ENCODE measurements at regions not wholly inside any gene's neighbourhood (a gene's known extent, or its start where the extent isn't known, plus 50 kb on each side); places are given as distances from the start of the nearest gene placed in this dataset.

- no peak for DNase-seq (ENCODE audit: low spot score)
- ChIA-PET CTCF (no interaction called here), POLR2A (ENCODE audit: low non-redundant PET) (no interaction called here)
- H3K27ac ChIP-seq: no peak overlapping the region
- TF ChIP-seq, protein P1, sequence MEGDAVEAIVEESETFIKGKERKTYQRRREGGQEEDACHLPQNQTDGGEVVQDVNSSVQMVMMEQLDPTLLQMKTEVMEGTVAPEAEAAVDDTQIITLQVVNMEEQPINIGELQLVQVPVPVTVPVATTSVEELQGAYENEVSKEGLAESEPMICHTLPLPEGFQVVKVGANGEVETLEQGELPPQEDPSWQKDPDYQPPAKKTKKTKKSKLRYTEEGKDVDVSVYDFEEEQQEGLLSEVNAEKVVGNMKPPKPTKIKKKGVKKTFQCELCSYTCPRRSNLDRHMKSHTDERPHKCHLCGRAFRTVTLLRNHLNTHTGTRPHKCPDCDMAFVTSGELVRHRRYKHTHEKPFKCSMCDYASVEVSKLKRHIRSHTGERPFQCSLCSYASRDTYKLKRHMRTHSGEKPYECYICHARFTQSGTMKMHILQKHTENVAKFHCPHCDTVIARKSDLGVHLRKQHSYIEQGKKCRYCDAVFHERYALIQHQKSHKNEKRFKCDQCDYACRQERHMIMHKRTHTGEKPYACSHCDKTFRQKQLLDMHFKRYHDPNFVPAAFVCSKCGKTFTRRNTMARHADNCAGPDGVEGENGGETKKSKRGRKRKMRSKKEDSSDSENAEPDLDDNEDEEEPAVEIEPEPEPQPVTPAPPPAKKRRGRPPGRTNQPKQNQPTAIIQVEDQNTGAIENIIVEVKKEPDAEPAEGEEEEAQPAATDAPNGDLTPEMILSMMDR (conservative IDR thresholded peaks at IDR 0.05; ENCODE audit: low read depth): no peak
These were observed 1486.6 kb downstream of the AACS start for GRCh38 chr12:126551869-126552268.

DNA sequence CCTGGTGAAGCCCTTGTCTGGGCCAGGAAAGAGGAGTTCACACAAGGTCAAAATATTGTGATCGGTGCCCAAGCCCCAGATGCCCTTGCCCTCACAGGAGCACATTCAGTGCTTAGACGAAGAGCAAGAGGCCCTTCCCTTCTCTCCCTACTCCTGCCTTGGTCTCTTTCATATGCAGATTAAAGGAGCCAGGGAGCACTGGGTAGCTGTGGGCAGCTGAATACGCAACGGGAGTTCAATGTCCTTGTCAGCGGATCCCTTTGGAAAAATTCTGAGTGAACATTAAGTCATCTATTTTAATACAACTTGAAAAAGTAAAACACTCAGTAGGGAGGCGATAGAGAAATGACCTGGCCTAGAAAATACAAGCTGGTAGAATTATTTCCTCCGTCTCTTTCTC is 1489.4 kb downstream of the AACS start:
- TF ChIP-seq, protein P1 (conservative IDR thresholded peaks at IDR 0.05; ENCODE audit: low read depth): no peak
- POLR2A ChIA-PET (ENCODE audit: low non-redundant PET): no interaction called here

GRCh38 chr12:126557659-126558058 is 1492.4 kb downstream of the AACS start:
- no peak for DNase-seq (ENCODE audit: low spot score)
- TF ChIP-seq, protein P1 (conservative IDR thresholded peaks at IDR 0.05; ENCODE audit: low read depth): no peak
- H3K27ac ChIP-seq: no peak overlapping the region
- ChIA-PET POLR2A (ENCODE audit: low non-redundant PET) (no interaction called here), CTCF (no interaction called here)

More for the DNA sequence above, 1489.4 kb downstream of the AACS start:
- no peak overlapping the region for H3K27ac ChIP-seq
- DNase-seq (ENCODE audit: low spot score): no peak
- CTCF ChIA-PET: no interaction called here

GRCh38 chr12:126558219-126558618 is 1493.0 kb downstream of the AACS start:
- DNase-seq (ENCODE audit: low spot score): no peak

GRCh38 chr12:126558810-126559209 is 1493.6 kb downstream of the AACS start:
- ChIA-PET POLR2A (ENCODE audit: low non-redundant PET) (no interaction called here), CTCF (interaction anchor here (0.5 kb wide), 1 partner anchor 1148 kb away, joined by 4 read pairs; no protein-coding TSS in a partner anchor)
- DNase-seq (ENCODE audit: low spot score): no peak
- no peak overlapping the region for H3K27ac ChIP-seq
- TF ChIP-seq, protein P1 (conservative IDR thresholded peaks at IDR 0.05; ENCODE audit: low read depth): no peak

More at GRCh38 chr12:126558219-126558618, 1493.0 kb downstream of the AACS start:
- ChIA-PET CTCF (interaction anchor here (0.5 kb wide), 1 partner anchor 1148 kb away, joined by 4 read pairs; no protein-coding TSS in a partner anchor), POLR2A (ENCODE audit: low non-redundant PET) (no interaction called here)
- no peak overlapping the region for H3K27ac ChIP-seq
- TF ChIP-seq, protein P1 (conservative IDR thresholded peaks at IDR 0.05; ENCODE audit: low read depth): no peak

DNA sequence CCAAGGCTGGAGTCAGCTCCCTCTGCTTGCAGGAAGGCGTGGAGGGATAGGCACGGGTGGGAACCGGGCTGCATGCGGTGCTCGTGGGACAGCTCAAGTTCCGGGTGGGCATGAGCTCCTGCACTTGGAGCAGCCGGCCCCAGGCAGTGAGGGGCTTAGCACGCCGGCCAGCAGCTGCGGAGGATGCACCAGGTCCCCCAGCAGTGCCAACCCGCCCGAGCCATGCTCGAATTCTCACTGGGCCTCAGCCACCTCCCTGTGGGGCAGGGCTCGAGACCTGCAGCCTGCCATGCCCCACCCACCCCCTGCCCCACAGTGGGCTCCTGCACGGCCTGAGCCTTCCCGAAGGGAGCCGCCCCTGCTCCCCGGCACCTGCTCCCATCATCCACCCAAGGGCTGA is 1501.8 kb downstream of the AACS start:
- ChIA-PET CTCF (no interaction called here), POLR2A (ENCODE audit: low non-redundant PET) (no interaction called here)
- H3K27ac ChIP-seq: no peak overlapping the region
- TF ChIP-seq, protein P1 (conservative IDR thresholded peaks at IDR 0.05; ENCODE audit: low read depth): no peak
- no peak for DNase-seq (ENCODE audit: low spot score)

DNA sequence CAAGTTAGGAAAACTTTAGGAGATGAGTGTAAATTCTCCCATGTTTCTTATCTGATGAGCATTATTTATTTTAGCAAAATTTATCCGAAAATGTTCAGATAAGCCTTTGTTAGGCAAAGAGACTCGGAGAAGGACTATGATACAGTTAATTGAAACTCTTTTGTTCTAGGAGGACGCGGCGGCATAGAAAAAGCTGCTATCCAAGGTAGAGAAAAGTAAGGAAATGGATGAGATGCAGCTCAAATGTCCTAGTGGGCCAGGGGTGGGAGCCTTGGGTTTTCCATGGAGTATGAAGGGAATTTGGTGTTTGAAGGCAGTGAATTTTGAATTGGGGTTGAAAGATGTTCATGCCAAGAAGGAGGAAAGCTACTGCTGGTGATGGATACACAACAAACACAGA is 1504.5 kb downstream of the AACS start:
- DNase-seq (ENCODE audit: low spot score): no peak
- H3K27ac ChIP-seq: no peak overlapping the region
- ChIA-PET CTCF (interaction anchor here (0.7 kb wide), 1 partner anchor 1492 kb away, joined by 3 read pairs; no protein-coding TSS in a partner anchor), POLR2A (ENCODE audit: low non-redundant PET) (no interaction called here)
- TF ChIP-seq, protein P1 (conservative IDR thresholded peaks at IDR 0.05; ENCODE audit: low read depth): no peak

Measured in RWPE1 (cell line).